Fibroblast of peridontal ligament (primary cell): ENCODE measurements at regions not wholly inside any gene's neighbourhood (a gene's known extent, or its start where the extent isn't known, plus 50 kb on each side); places are given as distances from the start of the nearest gene placed in this dataset.
A peak's percentile ranks its signal among the peaks of the same experiment; 100 is the strongest.

ENCODE experiments used
- DNase-seq: peaks from one replicate; pipeline ENCODE4 v3.0.0-alpha.2; 2010; ENCODE audit errors: extremely low read depth

GRCh38 chr3:59698091-59698490 lies 648.3 kb upstream of the CFAP20DC start:
- DNase-seq = no peak

DNA sequence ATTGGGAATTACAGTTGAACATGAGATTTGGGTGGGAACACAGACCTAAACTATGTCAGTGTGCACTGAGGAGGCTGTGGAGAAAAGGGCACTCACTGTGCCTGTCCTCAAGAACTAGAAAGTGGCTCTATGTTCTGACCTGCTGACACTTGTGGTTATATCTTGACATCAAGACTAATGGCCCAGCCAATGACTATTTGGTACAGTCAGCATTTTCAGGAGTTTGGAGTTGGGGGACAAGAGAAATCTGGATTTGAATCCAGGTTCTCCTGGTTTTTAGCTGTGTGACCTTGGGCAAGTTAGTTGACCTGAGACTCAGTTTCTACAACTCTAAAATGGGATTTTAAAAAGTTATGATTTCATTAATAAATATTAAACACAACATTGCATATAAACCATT lies 647.0 kb upstream of the CFAP20DC start:
- no peak for DNase-seq

DNA sequence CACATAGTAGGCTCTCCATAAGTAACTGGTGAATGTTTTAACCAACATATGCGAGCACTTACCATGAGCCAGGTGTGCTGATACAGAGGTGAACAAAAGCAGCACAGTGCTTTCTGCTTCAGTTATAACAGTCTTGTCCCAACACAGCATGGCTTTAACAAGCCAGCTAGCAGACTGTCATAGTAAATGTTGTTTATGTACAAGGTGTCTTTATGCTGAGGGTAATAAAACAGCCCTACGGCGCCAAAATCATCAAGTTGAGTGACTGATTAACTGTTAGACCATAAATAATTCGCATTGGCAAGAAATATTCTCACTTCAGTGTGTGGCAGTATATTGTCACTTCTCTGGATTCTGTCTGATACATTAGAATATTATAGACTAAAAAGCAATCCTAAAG lies 646.0 kb upstream of the CFAP20DC start:
- no peak for DNase-seq

DNA sequence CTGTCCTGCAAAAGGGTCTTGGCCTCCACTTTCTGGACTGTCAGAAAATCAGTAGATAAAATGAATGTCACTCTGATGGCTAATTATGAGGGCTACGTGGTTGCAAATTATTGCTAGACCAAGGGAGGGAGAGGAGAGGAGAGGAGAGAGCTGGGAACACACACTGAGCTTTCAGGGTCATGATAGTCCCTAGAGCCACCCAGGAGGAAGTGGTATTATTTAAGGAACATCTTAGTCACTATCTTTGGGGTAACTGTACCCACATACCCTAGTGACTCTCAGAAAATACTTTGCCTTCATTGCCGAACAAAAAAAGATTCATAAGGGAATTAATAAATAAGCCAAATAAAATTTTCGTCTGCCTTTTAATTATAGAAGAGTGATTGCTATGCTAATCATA lies 642.3 kb upstream of the CFAP20DC start:
- no peak for DNase-seq

- DNase-seq = no peak
These were observed 641.1 kb upstream of the CFAP20DC start for GRCh38 chr3:59690886-59691285.

DNA sequence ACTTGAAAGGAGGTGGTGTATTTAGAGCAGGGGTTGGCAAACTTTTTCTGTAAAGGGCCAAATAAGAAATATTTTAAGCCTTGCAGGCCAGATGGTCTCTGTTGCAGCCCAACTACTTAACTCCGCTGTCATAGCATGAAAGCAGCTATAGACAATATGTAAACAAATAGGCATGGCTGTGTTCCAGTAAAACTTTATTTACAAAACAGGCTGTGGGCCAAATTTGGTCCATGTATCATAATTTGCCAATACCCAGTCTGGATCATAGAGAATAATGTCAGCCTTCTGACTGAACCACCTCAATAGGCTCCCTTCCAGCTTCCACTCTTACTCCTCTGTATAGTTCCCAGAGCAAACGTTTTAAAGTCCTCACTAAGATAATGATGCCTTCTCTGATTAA lies 638.8 kb upstream of the CFAP20DC start:
- DNase-seq = peak; percentile 21

- DNase-seq = no peak
These were observed 635.6 kb upstream of the CFAP20DC start for GRCh38 chr3:59685432-59685831.

- DNase-seq = no peak
These were observed 634.9 kb upstream of the CFAP20DC start for GRCh38 chr3:59684766-59685165.

DNA sequence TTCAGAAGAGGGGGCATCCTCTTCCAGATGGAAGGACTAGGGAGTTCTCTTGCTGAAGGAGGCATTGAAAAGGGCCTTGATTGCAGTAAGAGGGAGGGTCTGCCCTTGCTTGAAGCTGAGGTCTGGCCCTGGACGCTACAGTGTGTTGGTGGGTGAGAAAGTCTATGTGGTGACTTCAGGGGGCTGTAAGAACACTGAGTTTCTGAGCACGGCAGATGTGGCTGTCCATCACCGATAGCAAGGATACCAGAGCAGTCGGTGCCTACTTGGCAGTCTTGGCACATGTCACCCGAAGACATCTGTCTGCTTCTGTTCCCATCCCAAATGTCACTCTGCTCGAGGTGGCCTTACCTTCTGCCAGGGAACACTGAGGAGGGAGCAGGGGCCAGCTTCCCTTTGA lies 631.1 kb upstream of the CFAP20DC start:
- no peak for DNase-seq

GRCh38 chr3:59677747-59678702 lies 628.2 kb upstream of the CFAP20DC start:
- no peak for DNase-seq

DNA sequence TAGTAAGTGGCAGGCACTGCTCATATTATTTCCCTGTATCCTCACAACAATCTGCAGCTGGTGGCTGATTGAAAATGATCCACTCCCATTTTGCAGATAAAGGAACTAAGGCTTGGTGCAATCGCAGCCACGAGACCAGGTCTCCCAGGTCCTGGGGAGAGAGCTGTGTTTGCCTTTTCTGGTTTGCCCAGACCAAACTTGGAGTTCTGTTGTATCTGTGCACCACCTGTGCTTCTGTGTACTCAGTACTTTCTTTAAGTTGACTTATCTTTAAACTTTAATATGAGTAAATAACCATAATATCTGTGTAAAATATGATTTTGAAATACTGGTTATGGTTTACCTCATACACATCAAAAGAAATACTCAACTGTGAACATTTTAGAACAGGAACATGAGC lies 625.7 kb upstream of the CFAP20DC start:
- no peak for DNase-seq

- no peak for DNase-seq
These were observed 613.4 kb upstream of the CFAP20DC start for GRCh38 chr3:59663076-59663850.

- no peak for DNase-seq
These were observed 611.2 kb upstream of the CFAP20DC start for GRCh38 chr3:59660852-59661625.

GRCh38 chr3:59660376-59660775 lies 610.6 kb upstream of the CFAP20DC start:
- DNase-seq = peak; percentile 34

- DNase-seq = no peak
These were observed 609.9 kb upstream of the CFAP20DC start for GRCh38 chr3:59659755-59660154.

- no peak for DNase-seq
These were observed 609.0 kb upstream of the CFAP20DC start for GRCh38 chr3:59658866-59659265.

DNA sequence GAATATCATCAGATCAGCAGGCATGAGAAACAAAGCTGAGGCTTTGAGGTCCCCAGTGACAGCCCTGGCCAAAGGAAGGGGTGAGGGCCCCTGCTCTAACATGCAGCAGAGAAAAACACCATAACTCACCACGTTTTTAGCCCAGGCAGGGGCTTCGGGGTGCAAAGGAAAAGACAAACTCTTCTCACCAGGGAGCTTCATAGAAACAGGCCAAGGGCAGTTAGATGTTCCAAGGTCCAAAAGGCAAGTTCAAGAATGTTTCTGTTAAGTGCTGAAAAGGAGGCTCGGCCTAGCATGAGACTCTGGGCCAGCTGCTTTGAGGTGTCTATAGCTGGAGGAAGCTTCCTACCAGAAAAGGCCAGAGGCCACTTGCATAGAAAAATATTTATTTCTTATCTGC lies 608.4 kb upstream of the CFAP20DC start:
- DNase-seq = no peak

- DNase-seq = peak; percentile 44
These were observed 605.7 kb upstream of the CFAP20DC start for GRCh38 chr3:59655418-59656015.

- DNase-seq = no peak
These were observed 604.9 kb upstream of the CFAP20DC start for GRCh38 chr3:59654480-59655417.

DNA sequence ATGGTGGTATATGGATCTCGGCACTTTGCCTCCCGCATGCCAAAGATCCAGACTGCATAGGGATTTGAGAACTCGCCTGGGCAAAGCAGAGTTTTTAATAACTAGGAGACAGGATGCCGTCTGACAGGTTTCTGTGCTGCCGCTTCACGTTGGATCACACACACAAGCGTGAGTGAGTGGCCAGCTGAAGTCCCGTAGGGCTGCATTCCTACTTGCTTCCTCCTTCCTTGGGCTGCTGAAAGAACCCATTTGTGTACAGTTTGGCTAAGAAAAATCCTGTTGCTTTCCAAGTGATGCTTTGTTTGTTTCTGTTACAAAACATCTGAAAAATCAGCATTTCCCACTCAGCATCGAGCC lies 604.3 kb upstream of the CFAP20DC start:
- DNase-seq = peak; percentile 91
